Smooth muscle cell (in vitro differentiated cells): ENCODE measurements at regions not wholly inside any gene's neighbourhood (a gene's known extent, or its start where the extent isn't known, plus 50 kb on each side); places are given as distances from the start of the nearest gene placed in this dataset.

ENCODE experiments used
- DNase-seq: peaks from one replicate; lab custom pipeline; 2025; ENCODE audit not compliant: unreplicated experiment; lab: John Stamatoyannopoulos, UW
- H2AFZ ChIP-seq: fragments of 200-600 bp; sonication (generic); 2 replicates; pipeline ENCODE4 v1.6.0; 2016; ENCODE audit warnings: antibody characterized with exemption, low read depth, mild to moderate bottlenecking
- H3F3A ChIP-seq: fragments of 200-600 bp; sonication (generic); 2 replicates; pipeline ENCODE4 v1.6.0; 2017; ENCODE audit warnings: antibody characterized with exemption, low read depth
- H3K27ac ChIP-seq: fragments of 200-600 bp; sonication (generic); 2 replicates; pipeline ENCODE4 v1.5.1; 2016; ENCODE audit warnings: low read depth, mild to moderate bottlenecking
- H3K27me3 ChIP-seq: fragments of 200-600 bp; sonication (generic); 2 replicates; pipeline ENCODE4 v1.6.1; 2016; ENCODE audit warnings: low read depth, mild to moderate bottlenecking
- H3K36me3 ChIP-seq: fragments of 200-600 bp; sonication (generic); 2 replicates; pipeline ENCODE4 v1.5.1; 2016; ENCODE audit warnings: low read depth
- H3K4me1 ChIP-seq: fragments of 200-600 bp; sonication (generic); 2 replicates; pipeline ENCODE4 v1.5.1; 2016; ENCODE audit warnings: low read depth
- H3K4me2 ChIP-seq: fragments of 200-600 bp; sonication (generic); 2 replicates; pipeline ENCODE4 v1.6.0; 2016; ENCODE audit warnings: mild to moderate bottlenecking
- H3K4me3 ChIP-seq: fragments of 200-600 bp; sonication (generic); 2 replicates; pipeline ENCODE4 v1.5.1; 2016; ENCODE audit warnings: mild to moderate bottlenecking
- H3K79me2 ChIP-seq: fragments of 200-600 bp; sonication (generic); 2 replicates; pipeline ENCODE4 v1.6.0; 2016; ENCODE audit warnings: low read depth, mild to moderate bottlenecking
- H3K9ac ChIP-seq: fragments of 200-600 bp; sonication (generic); 2 replicates; pipeline ENCODE4 v1.6.0; 2016; ENCODE audit warnings: low read depth
- H3K9me3 ChIP-seq: fragments of 200-600 bp; sonication (generic); replicated peaks from 2 replicates; pipeline ENCODE4 v1.5.1; 2016; ENCODE audit warnings: low read depth
- H4K20me1 ChIP-seq: fragments of 200-600 bp; sonication (generic); 2 replicates; pipeline ENCODE4 v1.6.0; 2016; ENCODE audit warnings: low read depth
- WGBS: methylation state at CpG from one replicate; pipeline ENCODE4 v1.1.7; 2016; ENCODE audit warnings: low lambda C conversion rate; 5-methylcytosine and 5-hydroxymethylcytosine counted together
- TF ChIP-seq, protein P1 (sequence below): fragments of 200-600 bp; sonication (generic); IDR thresholded peaks from 2 replicates; pipeline ENCODE4 v1.5.1; 2017; ENCODE audit warnings: borderline replicate concordance, mild to moderate bottlenecking, antibody characterized with exemption; ENCODE audit not compliant: insufficient read depth, poor library complexity, severe bottlenecking

DNA sequence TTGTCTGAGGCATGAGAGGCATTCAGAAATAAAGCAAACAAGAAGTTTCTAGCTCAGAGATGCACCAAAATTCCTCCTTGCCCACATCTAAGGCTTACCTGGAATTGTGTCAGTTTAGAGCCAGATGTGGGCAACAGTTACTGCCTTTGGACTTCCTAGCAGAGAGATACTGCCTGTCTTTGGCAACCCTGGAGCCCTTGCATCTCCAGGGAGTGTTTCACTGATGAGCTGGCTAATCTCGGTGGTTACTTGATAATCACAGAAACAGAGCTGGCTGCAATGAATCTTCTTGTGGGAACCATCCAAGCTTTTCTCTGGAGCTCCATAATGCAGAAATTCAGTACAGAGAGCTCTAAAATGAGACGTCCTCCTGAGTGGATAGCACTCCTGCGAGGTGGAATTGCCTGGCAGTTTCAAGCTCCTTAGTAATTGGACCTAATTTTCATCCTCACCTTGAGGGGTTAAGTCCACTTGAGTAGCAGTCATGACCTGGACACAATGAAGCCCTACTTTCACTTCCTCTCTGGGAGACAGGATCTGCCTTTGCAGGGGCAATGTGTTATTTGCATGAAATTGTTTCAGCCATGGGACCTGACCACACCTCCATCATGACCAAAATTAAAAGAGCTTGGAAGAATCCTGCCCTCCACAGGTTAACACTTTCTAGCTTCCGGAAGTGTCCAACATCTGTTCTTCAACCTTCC, 108.8 kb upstream of the ARHGAP5 start:
- H3K4me2 ChIP-seq: peak overlapping the region; percentile 30
- TF ChIP-seq, protein P1, sequence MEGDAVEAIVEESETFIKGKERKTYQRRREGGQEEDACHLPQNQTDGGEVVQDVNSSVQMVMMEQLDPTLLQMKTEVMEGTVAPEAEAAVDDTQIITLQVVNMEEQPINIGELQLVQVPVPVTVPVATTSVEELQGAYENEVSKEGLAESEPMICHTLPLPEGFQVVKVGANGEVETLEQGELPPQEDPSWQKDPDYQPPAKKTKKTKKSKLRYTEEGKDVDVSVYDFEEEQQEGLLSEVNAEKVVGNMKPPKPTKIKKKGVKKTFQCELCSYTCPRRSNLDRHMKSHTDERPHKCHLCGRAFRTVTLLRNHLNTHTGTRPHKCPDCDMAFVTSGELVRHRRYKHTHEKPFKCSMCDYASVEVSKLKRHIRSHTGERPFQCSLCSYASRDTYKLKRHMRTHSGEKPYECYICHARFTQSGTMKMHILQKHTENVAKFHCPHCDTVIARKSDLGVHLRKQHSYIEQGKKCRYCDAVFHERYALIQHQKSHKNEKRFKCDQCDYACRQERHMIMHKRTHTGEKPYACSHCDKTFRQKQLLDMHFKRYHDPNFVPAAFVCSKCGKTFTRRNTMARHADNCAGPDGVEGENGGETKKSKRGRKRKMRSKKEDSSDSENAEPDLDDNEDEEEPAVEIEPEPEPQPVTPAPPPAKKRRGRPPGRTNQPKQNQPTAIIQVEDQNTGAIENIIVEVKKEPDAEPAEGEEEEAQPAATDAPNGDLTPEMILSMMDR: no peak
- no peaks in the 10 kb centered on the region for H4K20me1 ChIP-seq
- H2AFZ ChIP-seq: no peak overlapping the region
- H3K79me2 ChIP-seq: no peaks in the 10 kb centered on the region
- H3K27me3 ChIP-seq: no peaks in the 10 kb centered on the region
- no peak overlapping the region for H3K4me3 ChIP-seq
- peaks cover 14% of the 10 kb centered on the region for H3F3A ChIP-seq
- H3K27ac ChIP-seq: peak overlapping the region; percentile 78
- H3K9ac ChIP-seq: peak overlapping the region; percentile 11
- H3K9me3 ChIP-seq: no peaks in the 10 kb centered on the region
- 35% methylated on average over 4 of the region's 4 CpGs for WGBS
- peaks cover 4% of the 10 kb centered on the region for H3K4me1 ChIP-seq
- DNase-seq: no peak
- no peaks in the 10 kb centered on the region for H3K36me3 ChIP-seq

DNA sequence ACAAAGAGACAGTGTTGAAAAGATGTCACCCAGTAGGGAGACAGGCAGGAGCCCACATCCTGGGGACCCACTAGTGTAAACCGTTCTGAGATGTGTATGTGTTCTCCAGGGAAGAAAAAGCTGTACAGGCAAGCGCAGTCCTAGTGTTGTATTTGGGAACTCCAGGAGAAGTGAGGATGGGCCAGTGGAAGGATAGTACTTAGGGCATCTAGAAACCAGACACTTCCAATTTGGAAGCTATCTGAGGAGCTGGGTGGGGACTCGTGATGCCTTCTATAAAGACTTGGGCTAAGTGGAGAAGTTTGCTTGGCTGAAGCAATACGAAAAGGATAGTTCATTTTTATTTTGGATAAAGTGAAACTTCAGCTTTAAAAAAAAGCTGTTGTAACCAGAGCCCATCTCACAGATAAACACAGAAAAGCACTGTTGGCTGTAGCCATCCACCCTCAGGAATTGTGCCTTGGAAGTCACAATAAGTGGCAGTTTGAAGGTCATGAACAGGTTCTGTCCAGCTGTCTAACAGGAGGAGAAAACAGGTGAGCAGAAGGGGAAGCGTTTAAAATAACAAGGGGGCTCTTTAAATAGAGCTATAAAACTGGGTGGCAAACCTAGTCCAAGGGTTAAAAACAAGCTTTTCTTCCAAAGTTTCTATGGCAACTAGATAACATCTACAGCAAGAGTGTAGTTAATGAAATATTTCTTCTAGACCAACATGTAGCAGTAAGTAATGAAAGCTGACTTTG, 108.0 kb upstream of the ARHGAP5 start:
- Histone ChIP-seq H3K9me3 (no peaks in the 10 kb centered on the region), H3K36me3 (no peaks in the 10 kb centered on the region), H3K4me1 (no peaks in the 10 kb centered on the region), H3K4me2 (peak overlapping the region; percentile 30), H3F3A (peaks cover 14% of the 10 kb centered on the region), H3K27ac (peak overlapping the region; percentile 78), H2AFZ (no peak overlapping the region), H3K9ac (peak overlapping the region; percentile 11), H3K27me3 (no peaks in the 10 kb centered on the region), H3K4me3 (no peak overlapping the region), H3K79me2 (no peaks in the 10 kb centered on the region), H4K20me1 (no peaks in the 10 kb centered on the region)
- DNase-seq: no peak
- 68% methylated on average over 5 of the region's 5 CpGs for WGBS
- TF ChIP-seq, protein P1: no peak

DNA sequence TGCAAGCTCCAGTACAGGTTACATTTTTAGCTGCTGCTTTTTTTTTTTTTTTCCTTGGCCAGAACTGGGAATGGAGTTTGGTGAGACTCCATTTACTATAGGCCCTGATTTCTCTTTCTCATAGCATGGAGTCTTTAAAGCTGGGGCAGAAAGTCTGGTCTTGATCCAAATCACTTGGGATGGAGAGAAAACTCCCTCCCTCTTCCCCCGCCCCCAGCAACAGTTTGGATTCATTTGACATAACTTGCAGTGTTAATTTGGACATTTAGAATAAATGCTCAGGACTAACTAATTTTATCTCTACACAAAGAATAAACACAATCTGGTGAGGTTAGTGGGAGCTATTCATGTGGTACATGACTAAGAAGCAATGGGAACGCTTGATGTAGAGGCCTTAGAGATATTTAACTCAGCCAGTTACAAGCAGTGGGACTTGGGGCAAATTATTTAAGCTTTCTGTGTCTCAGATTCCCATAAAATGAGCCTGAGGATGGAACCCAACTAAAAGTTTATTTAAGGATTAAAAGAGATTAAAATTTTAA, 107.3 kb upstream of the ARHGAP5 start:
- no peak for DNase-seq
- Histone ChIP-seq H3K4me1 (no peaks in the 10 kb centered on the region), H4K20me1 (no peaks in the 10 kb centered on the region), H2AFZ (no peak overlapping the region), H3F3A (peaks cover 14% of the 10 kb centered on the region), H3K9me3 (no peaks in the 10 kb centered on the region), H3K79me2 (no peaks in the 10 kb centered on the region), H3K27me3 (no peaks in the 10 kb centered on the region), H3K4me2 (peak overlapping the region; percentile 30), H3K27ac (peak overlapping the region; percentile 78), H3K36me3 (no peaks in the 10 kb centered on the region), H3K9ac (no peak overlapping the region), H3K4me3 (no peak overlapping the region)
- TF ChIP-seq, protein P1: no peak
- 39% methylated on average over 2 of the region's 2 CpGs for WGBS
